Type B pancreatic cell (in vitro differentiated cells): ENCODE measurements at regions not wholly inside any gene's neighbourhood (a gene's known extent, or its start where the extent isn't known, plus 50 kb on each side); places are given as distances from the start of the nearest gene placed in this dataset.

Source experiments
- DNase-seq: peaks from one replicate; pipeline ENCODE4 v3.0.0; 2021; ENCODE audit warnings: mixed read lengths; ENCODE audit not compliant: unreplicated experiment; ENCODE audit errors: extremely low spot score
- H3K27ac Mint-ChIP-seq: 2 replicates; pipeline ENCODE4 v1.8.0; 2021; ENCODE audit warnings: mild to moderate bottlenecking, mixed read lengths
- H3K27me3 Mint-ChIP-seq: 2 replicates; pipeline ENCODE4 v1.8.0; 2021; ENCODE audit warnings: mixed read lengths
- H3K36me3 Mint-ChIP-seq: 2 replicates; pipeline ENCODE4 v1.8.0; 2021; ENCODE audit warnings: mixed read lengths
- H3K4me1 Mint-ChIP-seq: one replicate; pipeline ENCODE4 v1.8.0; 2021; ENCODE audit warnings: mixed read lengths; ENCODE audit not compliant: unreplicated experiment
- H3K4me3 Mint-ChIP-seq: 2 replicates; pipeline ENCODE4 v1.8.0; 2021; ENCODE audit warnings: mild to moderate bottlenecking, mixed read lengths
- H3K9me3 Mint-ChIP-seq: 2 replicates; pipeline ENCODE4 v1.8.0; 2021; ENCODE audit warnings: mixed read lengths
- CTCF ChIP-seq: fragments of 200-600 bp; sonication (generic); conservative IDR thresholded peaks from 2 replicates; pipeline ENCODE4 v1.5.0; 2021; ENCODE audit warnings: antibody characterized with exemption, mild to moderate bottlenecking

GRCh38 chr15:96237002-96237401, 93.5 kb upstream of the NR2F2 start:
- no peak for TF ChIP-seq CTCF
- Mint-ChIP-seq H3K36me3 (no peaks in the 10 kb centered on the region), H3K27me3 (no peaks in the 10 kb centered on the region), H3K27ac (peak overlapping the region; percentile 21), H3K9me3 (no peaks in the 10 kb centered on the region), H3K4me3 (no peak overlapping the region), H3K4me1 (peaks cover 16% of the 10 kb centered on the region)
- DNase-seq: no peak

DNA sequence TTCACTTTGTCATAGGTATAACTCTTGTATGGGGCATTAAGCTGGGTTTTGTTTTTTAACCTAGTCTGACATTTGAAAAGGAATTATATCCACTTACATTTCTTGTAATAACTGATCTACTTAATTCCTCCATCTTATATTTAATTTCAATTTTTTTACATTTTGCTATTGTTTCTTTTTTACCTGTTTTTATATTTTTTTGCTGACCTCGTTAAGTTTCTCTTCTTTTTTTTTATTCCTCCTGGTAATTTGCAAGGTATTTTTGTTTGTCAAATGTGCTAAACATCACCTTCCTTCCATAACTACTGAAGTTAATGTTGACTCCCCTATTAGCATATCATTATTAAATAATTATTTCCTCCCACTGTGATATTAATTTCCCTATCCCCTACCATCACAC, 87.7 kb upstream of the NR2F2 start:
- H3K36me3 Mint-ChIP-seq: peaks cover 12% of the 10 kb centered on the region
- H3K27ac Mint-ChIP-seq: no peak overlapping the region
- no peak for TF ChIP-seq CTCF
- H3K9me3 Mint-ChIP-seq: peaks cover 5% of the 10 kb centered on the region
- H3K27me3 Mint-ChIP-seq: no peaks in the 10 kb centered on the region
- no peak overlapping the region for H3K4me3 Mint-ChIP-seq
- no peaks in the 10 kb centered on the region for H3K4me1 Mint-ChIP-seq
- no peak for DNase-seq

DNA sequence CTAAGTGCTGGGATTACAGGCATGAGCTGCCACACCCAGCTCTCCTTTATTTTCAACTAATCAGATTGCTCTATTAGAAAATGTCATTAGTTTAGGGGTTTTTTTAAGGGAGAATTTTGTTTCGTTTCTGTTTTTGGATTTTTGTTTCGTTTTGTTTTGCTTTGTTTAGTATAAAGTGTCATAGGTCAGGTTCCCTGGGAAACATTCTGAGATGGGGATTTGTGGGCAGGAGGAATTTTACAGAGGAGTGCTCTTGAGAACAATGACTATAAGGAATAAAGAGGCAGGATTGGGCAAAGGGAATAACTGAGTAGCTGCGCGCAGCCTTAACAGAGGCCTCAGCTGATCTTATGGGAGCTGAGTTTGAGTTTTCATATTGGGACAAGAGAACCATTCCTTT, 86.8 kb upstream of the NR2F2 start:
- no peak overlapping the region for H3K27ac Mint-ChIP-seq
- peaks cover 18% of the 10 kb centered on the region for H3K36me3 Mint-ChIP-seq
- H3K9me3 Mint-ChIP-seq: peaks cover 5% of the 10 kb centered on the region
- no peak for DNase-seq
- no peak overlapping the region for H3K4me3 Mint-ChIP-seq
- no peak for TF ChIP-seq CTCF
- no peaks in the 10 kb centered on the region for H3K27me3 Mint-ChIP-seq
- H3K4me1 Mint-ChIP-seq: no peaks in the 10 kb centered on the region

GRCh38 chr15:96245252-96245651, 85.2 kb upstream of the NR2F2 start:
- Mint-ChIP-seq H3K4me1 (no peaks in the 10 kb centered on the region), H3K36me3 (peaks cover 22% of the 10 kb centered on the region), H3K9me3 (peaks cover 5% of the 10 kb centered on the region), H3K27me3 (no peaks in the 10 kb centered on the region), H3K4me3 (no peak overlapping the region), H3K27ac (no peak overlapping the region)
- no peak for TF ChIP-seq CTCF
- DNase-seq: no peak

GRCh38 chr15:96246057-96246456, 84.4 kb upstream of the NR2F2 start:
- DNase-seq: no peak
- H3K4me1 Mint-ChIP-seq: no peaks in the 10 kb centered on the region
- H3K9me3 Mint-ChIP-seq: peaks cover 5% of the 10 kb centered on the region
- TF ChIP-seq CTCF: no peak
- H3K27me3 Mint-ChIP-seq: no peaks in the 10 kb centered on the region
- H3K36me3 Mint-ChIP-seq: peaks cover 22% of the 10 kb centered on the region
- H3K27ac Mint-ChIP-seq: no peak overlapping the region
- no peak overlapping the region for H3K4me3 Mint-ChIP-seq
